ACC112 (cell line): ENCODE measurements at regions not wholly inside any gene's neighbourhood (a gene's known extent, or its start where the extent isn't known, plus 50 kb on each side); places are given as distances from the start of the nearest gene placed in this dataset.

Source experiments
- H2AFZ ChIP-seq: fragments of 200-600 bp; sonication (generic); one replicate; pipeline ENCODE4 v1.6.0; 2017; ENCODE audit warnings: antibody characterized with exemption, low read length; ENCODE audit not compliant: unreplicated experiment
- H3K27ac ChIP-seq: fragments of 200-600 bp; sonication (generic); 2 replicates; pipeline ENCODE4 v1.5.1; 2014; ENCODE audit warnings: low read depth, mild to moderate bottlenecking, antibody characterized with exemption, low read length, moderate library complexity
- H3K27me3 ChIP-seq: fragments of 200-600 bp; sonication (generic); 2 replicates; pipeline ENCODE4 v1.6.1; 2014; ENCODE audit warnings: mild to moderate bottlenecking, antibody characterized with exemption, low read length, moderate library complexity, mixed read lengths; ENCODE audit not compliant: insufficient read depth
- H3K36me3 ChIP-seq: fragments of 200-600 bp; sonication (generic); 2 replicates; pipeline ENCODE4 v1.6.1; 2016; ENCODE audit warnings: mild to moderate bottlenecking, antibody characterized with exemption, low read length, moderate library complexity, mixed read lengths; ENCODE audit not compliant: insufficient read depth
- H3K4me1 ChIP-seq: fragments of 200-600 bp; sonication (generic); one replicate; pipeline ENCODE4 v1.6.1; 2016; ENCODE audit warnings: low read length, mixed read lengths; ENCODE audit not compliant: insufficient read depth, unreplicated experiment, control insufficient read depth
- H3K4me3 ChIP-seq: fragments of 200-600 bp; sonication (generic); 2 replicates; pipeline ENCODE4 v1.5.1; 2014; ENCODE audit warnings: mild to moderate bottlenecking, low read depth, low read length
- H3K79me2 ChIP-seq: fragments of 200-600 bp; sonication (generic); one replicate; pipeline ENCODE4 v1.6.0; 2016; ENCODE audit warnings: low read length; ENCODE audit not compliant: control insufficient read depth, unreplicated experiment, insufficient read depth

- no peak overlapping the region for H3K27ac ChIP-seq
- H3K36me3 ChIP-seq, result no peaks in the 10 kb centered on the region
- no peaks in the 10 kb centered on the region for H3K79me2 ChIP-seq
- no peaks in the 10 kb centered on the region for H3K27me3 ChIP-seq
- no peak overlapping the region for H2AFZ ChIP-seq
- H3K4me1 ChIP-seq, result no peaks in the 10 kb centered on the region
- no peak overlapping the region for H3K4me3 ChIP-seq
These were observed 593.2 kb downstream of the LMO7 start for GRCh38 chr13:76229281-76229680.

- Histone ChIP-seq H2AFZ (no peak overlapping the region), H3K4me1 (no peaks in the 10 kb centered on the region), H3K79me2 (no peaks in the 10 kb centered on the region), H3K27ac (no peak overlapping the region), H3K27me3 (no peaks in the 10 kb centered on the region), H3K4me3 (no peak overlapping the region), H3K36me3 (no peaks in the 10 kb centered on the region)
These were observed 590.8 kb downstream of the LMO7 start for GRCh38 chr13:76226941-76227340.

GRCh38 chr13:76225815-76226489, 589.8 kb downstream of the LMO7 start:
- Histone ChIP-seq H3K27me3 (no peaks in the 10 kb centered on the region), H2AFZ (no peak overlapping the region), H3K36me3 (no peaks in the 10 kb centered on the region), H3K79me2 (no peaks in the 10 kb centered on the region), H3K27ac (no peak overlapping the region), H3K4me1 (no peaks in the 10 kb centered on the region), H3K4me3 (no peak overlapping the region)

- Histone ChIP-seq H3K27ac (no peak overlapping the region), H3K4me1 (no peaks in the 10 kb centered on the region), H3K36me3 (no peaks in the 10 kb centered on the region), H2AFZ (no peak overlapping the region), H3K4me3 (no peak overlapping the region), H3K27me3 (no peaks in the 10 kb centered on the region), H3K79me2 (no peaks in the 10 kb centered on the region)
These were observed 587.9 kb downstream of the LMO7 start for GRCh38 chr13:76223999-76224398.

- H3K27ac ChIP-seq, result no peak overlapping the region
- H3K27me3 ChIP-seq, result no peaks in the 10 kb centered on the region
- no peaks in the 10 kb centered on the region for H3K4me1 ChIP-seq
- H2AFZ ChIP-seq, result no peak overlapping the region
- no peak overlapping the region for H3K4me3 ChIP-seq
- H3K36me3 ChIP-seq, result no peaks in the 10 kb centered on the region
- H3K79me2 ChIP-seq, result no peaks in the 10 kb centered on the region
These were observed 587.4 kb downstream of the LMO7 start for GRCh38 chr13:76223565-76223964.

GRCh38 chr13:76222511-76222910, 586.4 kb downstream of the LMO7 start:
- Histone ChIP-seq H3K4me3 (no peak overlapping the region), H3K27me3 (no peaks in the 10 kb centered on the region), H3K36me3 (no peaks in the 10 kb centered on the region), H3K27ac (no peak overlapping the region), H3K4me1 (no peaks in the 10 kb centered on the region), H2AFZ (no peak overlapping the region), H3K79me2 (no peaks in the 10 kb centered on the region)

GRCh38 chr13:76216729-76217128, 580.6 kb downstream of the LMO7 start:
- no peaks in the 10 kb centered on the region for H3K36me3 ChIP-seq
- H3K4me1 ChIP-seq, result no peaks in the 10 kb centered on the region
- H2AFZ ChIP-seq, result no peak overlapping the region
- no peak overlapping the region for H3K27ac ChIP-seq
- no peak overlapping the region for H3K4me3 ChIP-seq
- H3K79me2 ChIP-seq, result no peaks in the 10 kb centered on the region
- no peaks in the 10 kb centered on the region for H3K27me3 ChIP-seq

GRCh38 chr13:76214001-76214400, 577.9 kb downstream of the LMO7 start:
- no peak overlapping the region for H3K27ac ChIP-seq
- H3K27me3 ChIP-seq, result no peaks in the 10 kb centered on the region
- H3K36me3 ChIP-seq, result no peaks in the 10 kb centered on the region
- H3K4me3 ChIP-seq, result no peak overlapping the region
- no peaks in the 10 kb centered on the region for H3K79me2 ChIP-seq
- H3K4me1 ChIP-seq, result no peaks in the 10 kb centered on the region
- no peak overlapping the region for H2AFZ ChIP-seq

GRCh38 chr13:76213423-76213904, 577.3 kb downstream of the LMO7 start:
- Histone ChIP-seq H3K4me3 (no peak overlapping the region), H3K27me3 (no peaks in the 10 kb centered on the region), H3K36me3 (no peaks in the 10 kb centered on the region), H2AFZ (no peak overlapping the region), H3K79me2 (no peaks in the 10 kb centered on the region), H3K27ac (no peak overlapping the region), H3K4me1 (no peaks in the 10 kb centered on the region)

- H3K27me3 ChIP-seq, result peaks cover 4% of the 10 kb centered on the region; the same call in 1 of the 2 replicates
- no peaks in the 10 kb centered on the region for H3K4me1 ChIP-seq
- H2AFZ ChIP-seq, result no peak overlapping the region
- no peak overlapping the region for H3K4me3 ChIP-seq
- H3K36me3 ChIP-seq, result no peaks in the 10 kb centered on the region
- H3K79me2 ChIP-seq, result no peaks in the 10 kb centered on the region
- H3K27ac ChIP-seq, result no peak overlapping the region
These were observed 574.1 kb downstream of the LMO7 start for GRCh38 chr13:76210262-76210661.

GRCh38 chr13:76198568-76199163, 562.5 kb downstream of the LMO7 start:
- Histone ChIP-seq H3K27me3 (no peaks in the 10 kb centered on the region), H3K4me1 (no peaks in the 10 kb centered on the region), H3K36me3 (no peaks in the 10 kb centered on the region), H3K4me3 (no peak overlapping the region), H3K27ac (no peak overlapping the region), H2AFZ (no peak overlapping the region), H3K79me2 (no peaks in the 10 kb centered on the region)
